AG04450 (cell line): ENCODE measurements at regions not wholly inside any gene's neighbourhood (a gene's known extent, or its start where the extent isn't known, plus 50 kb on each side); places are given as distances from the start of the nearest gene placed in this dataset.

Experiments used
- CTCF ChIA-PET: fragments of 300-600, 350-600 bp; formaldehyde crosslinking; extraction: SDS; loops from one replicate; lab custom pipeline; 2022; ENCODE audit warnings: antibody characterized with exemption, inconsistent platforms; lab: Charles Lee
- POLR2A ChIA-PET: fragments of 350-600 bp; formaldehyde crosslinking; extraction: SDS; loops from one replicate; lab custom pipeline; 2021; ENCODE audit warnings: antibody characterized with exemption, inconsistent platforms; lab: Yijun Ruan, JAX
- DNase-seq: peaks from one replicate; pipeline ENCODE4 v3.0.0-alpha.2; 2011; ENCODE audit warnings: low read depth, low spot score
- H3K27ac ChIP-seq: one replicate; pipeline ENCODE4 v1.5.1; 2012; ENCODE audit warnings: low read depth, low read length, control low read depth
- H3K27me3 ChIP-seq: one replicate; pipeline ENCODE4 v1.6.0; 2012; ENCODE audit warnings: low read length; ENCODE audit not compliant: control insufficient read depth, insufficient read depth
- H3K4me3 ChIP-seq: 2 replicates; pipeline ENCODE4 v1.5.1; 2011; ENCODE audit warnings: mild to moderate bottlenecking, low read depth, low read length, control low read depth
- H3K9me3 ChIP-seq: 2 replicates; pipeline ENCODE4 v1.5.1; 2012; ENCODE audit warnings: low read length; ENCODE audit not compliant: control insufficient read depth, insufficient read depth
- TF ChIP-seq, protein P1 (sequence below): IDR thresholded peaks from 2 replicates; pipeline ENCODE4 v1.5.1; 2011; ENCODE audit warnings: low read depth, low read length, control low read depth, inconsistent platforms

DNA sequence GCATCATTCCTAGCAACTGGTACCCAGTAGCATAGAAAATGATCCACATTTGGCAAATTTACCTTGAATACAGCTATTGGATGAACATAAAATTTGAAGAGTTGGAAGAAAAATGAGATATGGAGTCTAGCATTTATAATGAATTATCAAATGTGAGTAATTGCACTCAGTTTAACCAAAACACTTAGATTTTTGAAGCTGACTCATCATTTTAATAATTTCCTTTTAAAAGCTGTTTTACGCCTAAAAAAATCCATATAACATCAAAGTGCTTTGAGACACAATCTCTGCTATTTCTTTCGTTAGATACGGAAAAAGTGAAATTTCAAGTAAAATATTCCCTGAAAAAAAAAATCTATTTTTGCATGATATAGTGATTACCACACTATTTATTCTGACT lies 767.4 kb downstream of the ROBO2 start:
- no peak overlapping the region for H3K27ac ChIP-seq
- no peak overlapping the region for H3K4me3 ChIP-seq
- H3K27me3 ChIP-seq: no peaks in the 10 kb centered on the region
- CTCF ChIA-PET: no interaction called here
- POLR2A ChIA-PET: no interaction called here
- H3K9me3 ChIP-seq: no peaks in the 10 kb centered on the region
- TF ChIP-seq, protein P1, sequence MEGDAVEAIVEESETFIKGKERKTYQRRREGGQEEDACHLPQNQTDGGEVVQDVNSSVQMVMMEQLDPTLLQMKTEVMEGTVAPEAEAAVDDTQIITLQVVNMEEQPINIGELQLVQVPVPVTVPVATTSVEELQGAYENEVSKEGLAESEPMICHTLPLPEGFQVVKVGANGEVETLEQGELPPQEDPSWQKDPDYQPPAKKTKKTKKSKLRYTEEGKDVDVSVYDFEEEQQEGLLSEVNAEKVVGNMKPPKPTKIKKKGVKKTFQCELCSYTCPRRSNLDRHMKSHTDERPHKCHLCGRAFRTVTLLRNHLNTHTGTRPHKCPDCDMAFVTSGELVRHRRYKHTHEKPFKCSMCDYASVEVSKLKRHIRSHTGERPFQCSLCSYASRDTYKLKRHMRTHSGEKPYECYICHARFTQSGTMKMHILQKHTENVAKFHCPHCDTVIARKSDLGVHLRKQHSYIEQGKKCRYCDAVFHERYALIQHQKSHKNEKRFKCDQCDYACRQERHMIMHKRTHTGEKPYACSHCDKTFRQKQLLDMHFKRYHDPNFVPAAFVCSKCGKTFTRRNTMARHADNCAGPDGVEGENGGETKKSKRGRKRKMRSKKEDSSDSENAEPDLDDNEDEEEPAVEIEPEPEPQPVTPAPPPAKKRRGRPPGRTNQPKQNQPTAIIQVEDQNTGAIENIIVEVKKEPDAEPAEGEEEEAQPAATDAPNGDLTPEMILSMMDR: no peak
- no peak for DNase-seq

DNA sequence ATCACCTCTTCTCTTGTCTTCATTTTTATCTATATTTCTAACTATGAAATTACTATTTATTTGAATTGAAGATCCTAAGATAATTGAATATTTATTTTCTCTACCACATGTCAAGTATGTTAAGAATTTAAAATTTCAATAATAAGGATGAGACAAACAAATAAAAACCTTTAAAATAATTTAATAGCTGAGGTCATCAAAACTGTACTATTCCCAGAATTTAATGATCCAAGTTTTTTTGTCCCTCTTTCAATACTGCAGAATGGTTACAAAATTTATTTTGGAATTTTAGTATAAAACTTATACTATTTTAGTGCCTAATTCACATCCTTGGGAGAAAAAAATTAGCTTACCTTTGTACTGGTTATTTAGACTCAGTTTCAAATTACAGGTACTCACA lies 774.9 kb downstream of the ROBO2 start:
- ChIA-PET CTCF (interaction anchor here (0.6 to 1.1 kb wide), 2 partner anchors 10 to 219 kb away, joined by 3 to 4 read pairs; no protein-coding TSS in a partner anchor), POLR2A (no interaction called here)

DNA sequence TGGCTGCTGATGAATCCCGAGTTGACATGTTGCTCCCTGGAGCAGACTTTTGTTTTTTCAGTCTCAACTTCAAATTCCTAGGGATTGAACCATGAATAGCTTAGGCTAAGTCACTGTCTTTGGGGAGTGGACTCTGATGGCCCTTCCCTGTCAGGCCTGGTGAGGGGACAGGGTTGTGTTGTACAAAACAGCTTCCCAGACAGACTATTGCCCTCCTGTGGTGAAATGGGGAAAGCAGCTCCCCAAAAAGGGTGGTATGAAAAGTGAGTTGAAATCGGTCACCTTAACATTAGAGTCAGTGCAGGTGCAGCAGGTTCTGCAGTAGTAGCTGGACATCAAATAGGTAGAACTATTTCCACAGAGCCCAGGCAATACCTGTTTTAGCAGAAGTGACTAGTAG lies 775.6 kb downstream of the ROBO2 start:
- CTCF ChIA-PET: interaction anchor here (0.6 to 1.1 kb wide), 2 partner anchors 9 to 218 kb away, joined by 3 to 4 read pairs; no protein-coding TSS in a partner anchor
- no peaks in the 10 kb centered on the region for H3K27me3 ChIP-seq
- no peak overlapping the region for H3K27ac ChIP-seq
- TF ChIP-seq, protein P1: peak; percentile 33
- no peak overlapping the region for H3K4me3 ChIP-seq
- no peak for DNase-seq
- POLR2A ChIA-PET: no interaction called here
- no peaks in the 10 kb centered on the region for H3K9me3 ChIP-seq

More for the DNA sequence above, 774.9 kb downstream of the ROBO2 start:
- TF ChIP-seq, protein P1: no peak
- Histone ChIP-seq H3K27ac (no peak overlapping the region), H3K9me3 (no peaks in the 10 kb centered on the region), H3K4me3 (no peak overlapping the region), H3K27me3 (no peaks in the 10 kb centered on the region)
- DNase-seq: no peak

DNA sequence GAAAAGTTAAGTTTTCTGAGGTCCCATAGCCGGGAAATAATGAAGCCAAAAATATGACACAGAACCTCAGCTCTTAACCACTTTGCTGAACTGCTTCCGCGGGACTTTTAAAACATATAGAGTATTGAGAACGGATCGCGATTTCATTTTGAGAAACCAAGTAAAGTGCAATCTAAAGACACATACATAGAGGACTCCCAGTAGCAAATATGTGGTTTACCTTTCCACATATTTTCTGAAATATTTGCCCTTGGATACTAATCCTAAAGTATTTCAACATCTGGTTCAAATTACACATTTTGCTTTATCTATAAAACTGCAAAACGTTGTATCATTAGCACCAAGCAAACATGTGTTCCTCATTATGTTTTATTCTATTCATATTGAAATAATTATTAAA lies 776.5 kb downstream of the ROBO2 start:
- CTCF ChIA-PET: no interaction called here
- TF ChIP-seq, protein P1: no peak
- H3K27ac ChIP-seq: no peak overlapping the region
- H3K9me3 ChIP-seq: no peaks in the 10 kb centered on the region
- POLR2A ChIA-PET: no interaction called here
- DNase-seq: no peak
- H3K4me3 ChIP-seq: no peak overlapping the region
- no peaks in the 10 kb centered on the region for H3K27me3 ChIP-seq

DNA sequence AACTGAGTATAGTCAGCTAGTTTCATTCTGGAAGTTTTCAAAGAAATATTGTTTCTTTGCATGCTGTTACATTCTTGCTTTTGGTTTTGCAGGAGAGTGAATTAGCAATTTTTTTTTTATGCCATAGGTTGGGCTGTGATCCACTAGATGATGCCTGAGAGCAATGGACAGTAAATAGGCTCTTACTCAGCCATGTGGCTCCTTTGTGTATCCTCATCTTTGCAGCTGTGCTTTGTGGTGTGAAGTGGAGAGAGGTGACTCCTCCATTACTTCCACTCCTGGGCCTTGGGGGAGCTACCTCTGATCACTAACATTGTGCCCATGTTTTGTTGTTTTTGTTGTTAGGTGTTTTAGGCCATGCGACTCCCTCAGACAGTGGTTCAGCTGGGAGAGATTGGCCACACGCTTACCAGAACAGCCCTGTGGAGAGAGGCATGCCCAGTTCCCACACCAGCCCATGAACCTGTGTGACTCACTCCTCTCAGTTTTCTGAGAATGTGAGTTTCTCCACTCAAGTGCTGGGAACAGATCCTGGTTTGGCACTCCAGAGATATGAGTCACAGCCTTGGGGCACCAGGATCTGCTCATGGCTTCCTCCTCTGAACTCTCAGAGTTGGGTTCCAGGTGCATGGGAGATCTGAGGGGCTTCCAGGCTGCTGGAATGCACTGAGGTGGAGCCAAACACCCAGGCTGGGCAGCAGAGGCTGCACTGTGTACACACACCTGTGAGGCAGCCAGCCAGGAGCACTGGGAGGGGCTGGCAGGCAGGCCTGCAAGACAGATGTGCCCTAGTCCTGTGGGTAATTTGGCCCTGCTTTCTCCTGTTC lies 785.3 kb downstream of the ROBO2 start:
- CTCF ChIA-PET: interaction anchor here (1.2 kb wide), 1 partner anchor 10 kb away, joined by 4 read pairs; no protein-coding TSS in a partner anchor
- DNase-seq: peak; percentile 38
- TF ChIP-seq, protein P1: no peak
- POLR2A ChIA-PET: no interaction called here
- Histone ChIP-seq H3K4me3 (no peak overlapping the region), H3K27me3 (no peaks in the 10 kb centered on the region), H3K27ac (no peak overlapping the region), H3K9me3 (no peaks in the 10 kb centered on the region; the same call in 1 of the 2 replicates)
